ENCODE measurements at regions not wholly inside any gene's neighbourhood (a gene's known extent, or its start where the extent isn't known, plus 50 kb on each side); places are given as distances from the start of the nearest gene placed in this dataset.

DNA sequence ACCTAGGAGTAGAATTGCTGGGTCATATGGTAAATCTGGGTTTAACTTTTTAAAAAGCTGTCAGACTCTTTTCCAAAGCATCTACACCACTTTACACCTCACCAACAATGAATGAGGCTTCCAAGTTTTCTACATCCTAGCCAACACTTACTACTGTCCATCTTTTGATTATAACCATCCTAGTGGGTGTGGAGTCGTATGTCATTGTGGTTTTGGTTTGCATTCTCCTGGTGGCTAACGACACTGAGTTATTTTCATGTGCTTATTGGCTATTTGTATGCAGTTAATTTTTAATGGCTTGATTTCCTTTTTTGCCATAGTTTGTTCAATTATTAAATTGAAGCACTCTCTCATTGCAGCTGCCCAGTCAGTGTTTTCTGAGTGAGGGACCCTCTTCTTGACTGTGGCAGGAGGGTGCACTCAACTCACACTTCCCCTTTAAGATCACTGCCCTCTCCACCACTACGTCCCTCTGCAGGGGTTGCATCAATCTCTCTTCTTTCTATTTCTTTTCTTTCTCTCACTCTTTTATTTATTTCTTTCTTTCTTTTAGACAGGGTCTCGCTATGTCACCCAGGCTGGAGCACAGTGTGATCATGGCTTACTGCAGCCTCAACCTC is 182.3 kb downstream of the C9orf152 start:
- no peak for DNase-seq (ENCODE audit: low spot score)
- TF ChIP-seq, protein P1, sequence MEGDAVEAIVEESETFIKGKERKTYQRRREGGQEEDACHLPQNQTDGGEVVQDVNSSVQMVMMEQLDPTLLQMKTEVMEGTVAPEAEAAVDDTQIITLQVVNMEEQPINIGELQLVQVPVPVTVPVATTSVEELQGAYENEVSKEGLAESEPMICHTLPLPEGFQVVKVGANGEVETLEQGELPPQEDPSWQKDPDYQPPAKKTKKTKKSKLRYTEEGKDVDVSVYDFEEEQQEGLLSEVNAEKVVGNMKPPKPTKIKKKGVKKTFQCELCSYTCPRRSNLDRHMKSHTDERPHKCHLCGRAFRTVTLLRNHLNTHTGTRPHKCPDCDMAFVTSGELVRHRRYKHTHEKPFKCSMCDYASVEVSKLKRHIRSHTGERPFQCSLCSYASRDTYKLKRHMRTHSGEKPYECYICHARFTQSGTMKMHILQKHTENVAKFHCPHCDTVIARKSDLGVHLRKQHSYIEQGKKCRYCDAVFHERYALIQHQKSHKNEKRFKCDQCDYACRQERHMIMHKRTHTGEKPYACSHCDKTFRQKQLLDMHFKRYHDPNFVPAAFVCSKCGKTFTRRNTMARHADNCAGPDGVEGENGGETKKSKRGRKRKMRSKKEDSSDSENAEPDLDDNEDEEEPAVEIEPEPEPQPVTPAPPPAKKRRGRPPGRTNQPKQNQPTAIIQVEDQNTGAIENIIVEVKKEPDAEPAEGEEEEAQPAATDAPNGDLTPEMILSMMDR (IDR thresholded peaks at IDR 0.05; ENCODE audit: borderline replicate concordance, control extremely low read depth, extremely low read depth, insufficient read depth, missing control alignments), result no peak
- in situ Hi-C loops (cut with MboI; ENCODE audit: low sequenced_read_pairs, unreplicated experiment), result no loop called here

DNA sequence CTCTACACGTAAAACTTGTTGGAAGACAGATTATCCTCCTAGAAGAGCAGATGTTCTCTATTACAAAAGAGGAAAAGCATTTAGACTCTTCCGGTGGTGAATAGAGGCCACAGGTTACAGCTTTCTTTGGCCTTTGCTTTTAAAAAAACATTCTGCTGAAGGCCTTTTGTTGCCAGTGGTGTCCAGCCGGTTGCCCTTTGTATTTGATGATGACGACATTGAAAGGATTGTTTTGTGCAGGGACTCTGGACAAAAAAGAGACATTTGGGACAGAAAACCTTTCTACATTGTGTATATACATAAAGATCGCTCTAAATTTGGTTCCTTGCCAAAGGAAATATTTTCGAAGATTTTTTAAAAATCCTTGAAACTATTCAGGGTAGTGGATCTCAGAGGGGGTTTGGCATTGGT is 180.3 kb downstream of the C9orf152 start:
- DNase-seq (ENCODE audit: low spot score), result no peak
- TF ChIP-seq, protein P1 (IDR thresholded peaks at IDR 0.05; ENCODE audit: borderline replicate concordance, control extremely low read depth, extremely low read depth, insufficient read depth, missing control alignments), result no peak
- in situ Hi-C loops (cut with MboI; ENCODE audit: low sequenced_read_pairs, unreplicated experiment), result no loop called here

DNA sequence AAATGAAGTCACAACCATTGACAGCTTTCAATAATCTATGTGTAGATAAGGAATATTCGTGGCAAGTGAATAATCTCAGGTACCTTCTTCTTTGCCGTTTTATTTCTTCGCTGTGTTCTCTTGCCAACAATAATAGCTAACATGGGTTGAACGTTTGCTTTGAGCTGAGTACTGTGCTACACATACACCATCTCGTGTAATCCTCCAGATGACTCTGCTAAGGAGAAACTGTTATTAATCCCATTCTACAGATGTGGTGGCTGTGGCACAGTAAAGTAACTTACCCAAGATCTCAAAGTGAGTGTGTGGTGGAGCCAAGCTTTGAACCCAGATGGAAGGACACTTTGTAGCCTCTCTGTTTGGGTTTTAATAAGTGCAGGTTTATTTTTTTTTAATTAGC is 179.7 kb downstream of the C9orf152 start:
- TF ChIP-seq, protein P1 (IDR thresholded peaks at IDR 0.05; ENCODE audit: borderline replicate concordance, control extremely low read depth, extremely low read depth, insufficient read depth, missing control alignments), result no peak
- in situ Hi-C loops (cut with MboI; ENCODE audit: low sequenced_read_pairs, unreplicated experiment), result no loop called here
- no peak for DNase-seq (ENCODE audit: low spot score)

DNA sequence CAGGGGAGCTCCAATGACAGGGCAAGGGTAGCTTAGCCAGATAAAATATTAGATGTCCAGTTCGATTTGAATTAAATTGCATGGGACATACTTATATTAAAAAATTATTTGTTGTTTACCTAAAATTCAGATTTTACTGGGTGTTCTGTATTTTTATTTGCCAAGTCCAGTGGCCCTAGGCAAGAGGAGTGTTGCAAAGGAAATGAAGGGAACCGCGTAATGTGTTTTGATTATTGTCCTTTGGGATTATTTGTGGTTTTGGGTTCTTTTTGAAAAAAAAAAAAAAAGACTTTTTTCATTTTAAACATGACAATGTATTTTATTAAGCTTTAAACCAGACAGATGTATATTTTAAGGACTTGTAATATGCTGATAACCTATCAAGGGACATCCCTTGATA is 179.3 kb downstream of the C9orf152 start:
- in situ Hi-C loops (cut with MboI; ENCODE audit: low sequenced_read_pairs, unreplicated experiment), result no loop called here
- TF ChIP-seq, protein P1 (IDR thresholded peaks at IDR 0.05; ENCODE audit: borderline replicate concordance, control extremely low read depth, extremely low read depth, insufficient read depth, missing control alignments), result no peak
- DNase-seq (ENCODE audit: low spot score), result no peak

DNA sequence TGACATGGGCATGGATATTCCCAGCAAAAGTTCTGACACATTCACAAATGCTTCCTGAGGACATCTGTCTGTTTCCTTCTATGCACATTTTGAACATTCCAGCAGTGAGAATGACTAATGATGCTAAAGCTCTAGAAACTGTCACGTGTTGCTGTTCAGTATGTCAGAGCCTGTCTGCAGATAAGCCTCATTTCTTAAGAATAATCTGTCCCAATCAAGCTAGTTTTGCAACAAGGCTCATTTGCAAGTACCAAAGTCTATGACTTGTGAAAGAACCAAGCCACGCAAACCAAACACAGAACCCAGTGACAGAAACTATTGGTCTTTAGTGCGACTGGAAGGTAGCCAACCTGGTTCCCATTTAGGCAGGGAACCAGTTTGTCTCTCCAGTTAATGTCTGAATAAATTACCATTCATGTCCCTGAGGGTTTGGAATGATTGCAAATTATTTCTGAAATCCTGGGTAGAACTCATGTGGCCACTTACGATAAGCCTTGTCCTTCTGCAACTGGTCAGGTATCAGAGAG is 178.5 kb downstream of the C9orf152 start:
- in situ Hi-C loops (cut with MboI; ENCODE audit: low sequenced_read_pairs, unreplicated experiment), result no loop called here
- TF ChIP-seq, protein P1 (IDR thresholded peaks at IDR 0.05; ENCODE audit: borderline replicate concordance, control extremely low read depth, extremely low read depth, insufficient read depth, missing control alignments), result no peak

DNA sequence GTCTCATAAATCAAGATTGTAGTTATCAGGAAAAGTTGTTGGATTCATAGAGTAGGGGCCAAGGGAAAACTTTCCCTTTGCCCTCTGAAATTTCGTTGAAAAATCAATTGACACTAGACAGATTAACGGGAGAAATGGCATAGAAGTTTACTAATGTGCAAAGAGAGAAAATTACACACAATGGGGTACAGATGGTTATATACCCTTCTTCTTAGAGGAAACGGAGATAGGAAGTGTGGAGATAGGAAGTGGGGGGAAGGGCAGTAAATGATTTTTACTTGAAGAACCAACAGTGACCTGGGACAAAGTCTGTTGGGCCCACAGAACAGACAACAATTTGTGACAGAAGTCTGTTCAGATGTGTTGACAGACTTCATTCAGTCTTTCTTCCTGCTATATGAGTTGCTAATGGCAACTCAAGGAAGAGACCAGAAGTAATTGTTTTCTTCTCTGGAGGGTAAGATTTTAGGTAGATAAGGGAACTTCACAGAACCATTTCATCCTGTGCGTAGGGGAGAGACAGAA is 177.9 kb downstream of the C9orf152 start:
- DNase-seq (ENCODE audit: low spot score), result no peak
- TF ChIP-seq, protein P1 (IDR thresholded peaks at IDR 0.05; ENCODE audit: borderline replicate concordance, control extremely low read depth, extremely low read depth, insufficient read depth, missing control alignments), result no peak
- in situ Hi-C loops (cut with MboI; ENCODE audit: low sequenced_read_pairs, unreplicated experiment), result no loop called here

More for the DNA sequence above, 178.5 kb downstream of the C9orf152 start:
- no peak for DNase-seq (ENCODE audit: low spot score)

All from GM13976 (cell line).